IMR-90 (cell line): ENCODE measurements at regions not wholly inside any gene's neighbourhood (a gene's known extent, or its start where the extent isn't known, plus 50 kb on each side); places are given as distances from the start of the nearest gene placed in this dataset.

Experiments
- ATAC-seq: fragments of 200-7000 bp; cut with Tn5 transposase; 2 replicates; pipeline ENCODE4 v1.9.1; 2020; ENCODE audit warnings: low read depth, mild to moderate bottlenecking, moderate library complexity
- BruUV-seq: library from RNA; stranded (reverse); fragments of 400-500 nt; replicated peaks from 2 replicates; lab custom pipeline; 2021; lab: Mats Ljungman, UMichigan
- CTCF ChIA-PET: fragments of 300-600 bp; formaldehyde crosslinking; extraction: SDS; loops from one replicate; lab custom pipeline; 2021; ENCODE audit warnings: antibody characterized with exemption; lab: Yijun Ruan, JAX
- POLR2A ChIA-PET: fragments of 300-600 bp; sonication (Branson Sonifier 250); formaldehyde crosslinking; loops from one replicate; lab custom pipeline; 2022; ENCODE audit warnings: antibody characterized with exemption; ENCODE audit not compliant: unreplicated experiment; lab: Charles Lee
- DNase-seq: peaks from one replicate; pipeline ENCODE4 v3.0.0; 2013
- H2AFZ ChIP-seq: replicated peaks from 2 replicates; pipeline ENCODE3; 2013; ENCODE audit warnings: low read length, mild to moderate bottlenecking; ENCODE audit not compliant: poor library complexity
- H2AK5ac ChIP-seq: 2 replicates; pipeline ENCODE4 v1.6.1; 2013; ENCODE audit warnings: low read depth, low read length, inconsistent platforms
- H2AK9ac ChIP-seq: replicated peaks from 2 replicates; pipeline ENCODE3; 2013; ENCODE audit warnings: mild to moderate bottlenecking, low read depth, low read length, moderate library complexity; ENCODE audit not compliant: poor library complexity
- H2BK120ac ChIP-seq: 2 replicates; pipeline ENCODE4 v1.6.1; 2013; ENCODE audit warnings: low read depth, low read length, inconsistent platforms
- H2BK15ac ChIP-seq: 3 replicates; pipeline ENCODE4 v1.6.1; 2013; ENCODE audit warnings: low read depth, low read length, inconsistent platforms
- H2BK20ac ChIP-seq: 2 replicates; pipeline ENCODE4 v1.6.1; 2013; ENCODE audit warnings: low read depth, mild to moderate bottlenecking, inconsistent platforms, low read length, moderate library complexity
- H2BK5ac ChIP-seq: 2 replicates; pipeline ENCODE4 v1.6.1; 2013; ENCODE audit warnings: mild to moderate bottlenecking, low read depth, low read length, inconsistent platforms; ENCODE audit not compliant: poor library complexity, severe bottlenecking
- H3K14ac ChIP-seq: replicated peaks from 2 replicates; pipeline ENCODE4 v1.6.1; 2013; ENCODE audit warnings: low read depth, low read length, inconsistent platforms
- H3K18ac ChIP-seq: 2 replicates; pipeline ENCODE4 v1.6.1; 2013; ENCODE audit warnings: low read depth, low read length, control low read depth
- H3K23ac ChIP-seq: 2 replicates; pipeline ENCODE4 v1.6.1; 2013; ENCODE audit warnings: low read depth, low read length, inconsistent platforms
- H3K27ac ChIP-seq: 2 replicates; pipeline ENCODE4 v1.5.1; 2013; ENCODE audit warnings: mild to moderate bottlenecking, control low read depth, low read length; ENCODE audit not compliant: insufficient read depth
- H3K27me3 ChIP-seq: 2 replicates; pipeline ENCODE4 v1.6.1; 2013; ENCODE audit warnings: low read length; ENCODE audit not compliant: control insufficient read depth, insufficient read depth
- H3K36me3 ChIP-seq: 2 replicates; pipeline ENCODE4 v1.6.1; 2013; ENCODE audit warnings: low read length, mixed read lengths; ENCODE audit not compliant: control insufficient read depth, insufficient read depth
- H3K4ac ChIP-seq: 2 replicates; pipeline ENCODE4 v1.6.1; 2013; ENCODE audit warnings: low read depth, low read length, inconsistent platforms
- H3K4me1 ChIP-seq: 2 replicates; pipeline ENCODE4 v1.6.1; 2013; ENCODE audit warnings: low read length, mixed read lengths; ENCODE audit not compliant: control insufficient read depth, insufficient read depth
- H3K4me2 ChIP-seq: 2 replicates; pipeline ENCODE4 v1.6.1; 2013; ENCODE audit warnings: low read depth, mild to moderate bottlenecking, control low read depth, low read length, moderate library complexity
- H3K4me3 ChIP-seq: 2 replicates; pipeline ENCODE4 v1.5.1; 2013; ENCODE audit warnings: low read depth, mild to moderate bottlenecking, control low read depth, low read length, moderate library complexity; ENCODE audit not compliant: insufficient read depth
- H3K56ac ChIP-seq: 2 replicates; pipeline ENCODE4 v1.6.1; 2013; ENCODE audit warnings: low read length, inconsistent platforms; ENCODE audit not compliant: insufficient read depth; ENCODE audit errors: extremely low read depth
- H3K79me1 ChIP-seq, 2 experiments: 2 replicates each; pipeline ENCODE4 v1.6.1; 2013; ENCODE audit warnings: low read length in 2 of 2, inconsistent platforms in 1 of 2, low read depth in 1 of 2
- H3K9ac ChIP-seq: 2 replicates; pipeline ENCODE4 v1.6.1; 2013; ENCODE audit warnings: low read depth, low read length, control low read depth
- H3K9me1 ChIP-seq: 2 replicates; pipeline ENCODE4 v1.6.1; 2013; ENCODE audit warnings: low read length, inconsistent platforms; ENCODE audit not compliant: insufficient read depth
- H3K9me3 ChIP-seq: 2 replicates; pipeline ENCODE4 v1.6.1; 2013; ENCODE audit warnings: low read length; ENCODE audit not compliant: control insufficient read depth, insufficient read depth
- H4K20me1 ChIP-seq: 2 replicates; pipeline ENCODE4 v1.6.1; 2013; ENCODE audit warnings: low read length, inconsistent platforms; ENCODE audit not compliant: insufficient read depth
- H4K5ac ChIP-seq: 2 replicates; pipeline ENCODE4 v1.6.1; 2013; ENCODE audit warnings: mild to moderate bottlenecking, low read depth, low read length, control low read depth
- H4K8ac ChIP-seq, 2 experiments: 2 replicates each; pipeline ENCODE4 v1.6.1; 2013; ENCODE audit warnings: low read depth in 2 of 2, low read length in 2 of 2, control low read depth in 1 of 2, inconsistent platforms in 1 of 2
- H4K91ac ChIP-seq: 2 replicates; pipeline ENCODE4 v1.6.1; 2013; ENCODE audit warnings: low read depth, low read length, inconsistent platforms; ENCODE audit not compliant: insufficient read depth
- CEBPB ChIP-seq: IDR thresholded peaks from 2 replicates; pipeline ENCODE4 v1.6.1; 2012; ENCODE audit warnings: low read depth, low read length, improper control_type of control experiment
- CHD1 ChIP-seq: IDR thresholded peaks from 2 replicates; pipeline ENCODE4 v1.6.1; 2012; ENCODE audit warnings: low read depth, low read length, improper control_type of control experiment
- CTCF ChIP-seq: conservative IDR thresholded peaks from 2 replicates; pipeline ENCODE4 v1.5.1; 2012; ENCODE audit warnings: mild to moderate bottlenecking, low read depth, low read length, improper control_type of control experiment
- ELK1 ChIP-seq: fragments of 150-350 bp; IDR thresholded peaks from 2 replicates; pipeline ENCODE4 v1.6.1; 2016; ENCODE audit warnings: low read depth, mild to moderate bottlenecking, low read length, moderate library complexity, borderline replicate concordance
- FOS ChIP-seq: fragments of 150-350 bp; IDR thresholded peaks from 2 replicates; pipeline ENCODE4 v1.6.1; 2016; ENCODE audit warnings: low read depth, low read length
- NFE2L2 ChIP-seq: fragments of 150-350 bp; IDR thresholded peaks from 2 replicates; pipeline ENCODE4 v1.6.1; 2016; ENCODE audit warnings: low read depth, mild to moderate bottlenecking, low read length
- POLR2A ChIP-seq: IDR thresholded peaks from 2 replicates; pipeline ENCODE4 v1.6.1; 2012; ENCODE audit warnings: mild to moderate bottlenecking, low read depth, low read length
- RAD21 ChIP-seq: IDR thresholded peaks from 2 replicates; pipeline ENCODE4 v1.6.1; 2012; ENCODE audit warnings: low read length, improper control_type of control experiment
- SMC3 ChIP-seq: fragments of 150-350 bp; IDR thresholded peaks from 2 replicates; pipeline ENCODE4 v1.6.1; 2016; ENCODE audit warnings: low read depth, mild to moderate bottlenecking, antibody characterized with exemption, low read length, moderate library complexity
- WGBS, 2 experiments: methylation state at CpG; one replicate each; pipeline versions ENCODE4 v1.1.5 to v1.1.7; 2013; ENCODE audit warnings: missing lambda C conversion rate in 2 of 2; ENCODE audit not compliant: insufficient read length in 1 of 2; ENCODE audit errors: extremely low coverage in 2 of 2; 5-methylcytosine and 5-hydroxymethylcytosine counted together
- dilution Hi-C: fragments of 300-500 bp; cut with HindIII; formaldehyde crosslinking; loops from one replicate; pipeline ENCODE4 v1.14.3; 2018; ENCODE audit warnings: low sequenced_read_pairs; ENCODE audit not compliant: unreplicated experiment
- in situ Hi-C: fragments of 300-500 bp; cut with MboI; formaldehyde crosslinking; loops from 3 replicates; pipeline ENCODE4 v1.14.3; 2019; ENCODE audit warnings: low sequenced_read_pairs, inconsistent platforms, mixed read lengths
- intact Hi-C: fragments of 100-400 bp; cut with micrococcal nuclease; formaldehyde crosslinking; loops from 2 replicates; pipeline ENCODE4 v1.10.0; 2022

GRCh38 chr1:143625886-143626285 is 345.9 kb downstream of the FAM72C start:
- H4K5ac ChIP-seq: no peak overlapping the region
- DNase-seq (no peak), ATAC-seq (no peak)
- no peak overlapping the region for H3K18ac ChIP-seq
- no peak overlapping the region for H3K56ac ChIP-seq
- H3K27me3 ChIP-seq: no peaks in the 10 kb centered on the region
- no peaks in the 10 kb centered on the region for H3K79me1 ChIP-seq
- no peak overlapping the region for H3K14ac ChIP-seq
- H3K4ac ChIP-seq: no peak overlapping the region
- ChIA-PET POLR2A (no interaction called here), CTCF (no interaction called here)
- no peak overlapping the region for H3K23ac ChIP-seq
- H3K9me3 ChIP-seq: no peaks in the 10 kb centered on the region
- no peak overlapping the region for H4K8ac ChIP-seq
- WGBS, 2 experiments: no CpG with 5 or more reads among the region's 2 CpGs
- no peak overlapping the region for H2AK9ac ChIP-seq
- H3K4me2 ChIP-seq: no peak overlapping the region
- in situ Hi-C loops (no loop called here), dilution Hi-C loops (no loop called here), intact Hi-C loops (no loop called here)
- TF ChIP-seq ELK1 (no peak), CTCF (no peak), CEBPB (no peak), CHD1 (no peak), SMC3 (no peak), FOS (no peak), RAD21 (no peak), POLR2A (no peak), NFE2L2 (no peak)
- H2BK15ac ChIP-seq: no peak overlapping the region
- H3K4me1 ChIP-seq: no peaks in the 10 kb centered on the region
- H2BK120ac ChIP-seq: no peak overlapping the region
- H2BK20ac ChIP-seq: no peak overlapping the region
- H2AFZ ChIP-seq: no peak overlapping the region
- no peaks in the 10 kb centered on the region for H4K20me1 ChIP-seq
- no peaks in the 10 kb centered on the region for H3K36me3 ChIP-seq
- no peaks in the 10 kb centered on the region for H3K9me1 ChIP-seq
- H2AK5ac ChIP-seq: no peak overlapping the region
- H3K27ac ChIP-seq: no peak overlapping the region
- no peak overlapping the region for H4K91ac ChIP-seq
- BruUV-seq: no TSS peak
- H3K4me3 ChIP-seq: no peak overlapping the region
- H3K9ac ChIP-seq: no peak overlapping the region
- H2BK5ac ChIP-seq: no peak overlapping the region
